ENCODE measurements at regions not wholly inside any gene's neighbourhood (a gene's known extent, or its start where the extent isn't known, plus 50 kb on each side); places are given as distances from the start of the nearest gene placed in this dataset.

DNA sequence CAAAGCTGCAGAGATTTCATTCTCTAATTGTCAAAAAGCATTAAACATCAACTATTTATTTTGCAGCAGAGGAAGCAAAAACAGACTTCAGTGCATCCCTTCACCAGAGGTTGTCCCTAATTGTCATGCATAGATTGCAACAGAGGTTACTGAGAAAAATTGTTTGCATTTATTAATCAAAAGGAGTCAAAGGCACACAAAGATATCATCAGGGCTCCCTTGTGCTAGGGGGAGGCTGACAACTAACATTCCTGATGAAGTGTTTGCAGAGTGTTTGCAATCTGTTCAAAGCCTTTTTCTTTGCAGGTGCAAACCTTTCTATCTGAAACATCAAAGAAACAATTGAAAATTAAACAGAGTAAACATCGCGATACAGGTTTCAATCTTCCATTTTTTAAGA is 227.5 kb downstream of the TEX36 start:
- CTCF ChIA-PET: no interaction called here
- no peak overlapping the region for H3K9ac ChIP-seq (ENCODE audit: low read length)
- no CpG with 5 or more reads among the region's 2 CpGs for WGBS (ENCODE audit: insufficient coverage)

DNA sequence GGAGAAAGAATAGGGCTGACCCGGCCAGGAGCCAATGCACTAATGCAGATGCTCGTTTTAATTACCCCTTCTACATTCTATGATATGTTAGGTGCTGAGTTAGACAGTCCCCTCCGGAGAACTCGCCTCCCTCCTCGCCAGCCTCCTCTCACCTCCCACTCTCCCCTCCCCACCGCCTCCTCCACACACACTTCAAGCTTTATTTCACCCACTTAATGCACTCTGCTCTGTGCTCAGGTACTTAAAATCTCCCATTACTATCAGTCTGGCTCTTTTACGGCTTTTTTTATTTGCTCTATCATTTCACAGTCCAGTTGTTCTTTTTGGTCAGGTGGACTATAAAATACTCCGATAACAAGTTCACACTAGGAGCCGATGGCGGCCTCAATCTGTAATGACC is 231.6 kb downstream of the TEX36 start:
- H3K27me3 Mint-ChIP-seq: peaks cover 9% of the 10 kb centered on the region
- Histone ChIP-seq H3K4me1 (ENCODE audit: control insufficient read depth in 2 of 2, insufficient read depth in 2 of 2, low read length in 2 of 2) (no peaks in the 10 kb centered on the region), H3K27me3 (replicated peaks in 1 of 4; ENCODE audit: control extremely low read depth in 1 of 4, control insufficient read depth in 3 of 4, insufficient read depth in 4 of 4, low read length in 3 of 4) (no peaks in the 10 kb centered on the region), H3K4me2 (replicated peaks; ENCODE audit: low read depth, low read length, poor library complexity, severe bottlenecking) (no peak overlapping the region), H3K36me3 (replicated peaks in 1 of 2; ENCODE audit: control extremely low read depth in 1 of 2, control insufficient read depth in 1 of 2, extremely low read depth in 1 of 2, insufficient read depth in 2 of 2, low read length in 1 of 2) (no peaks in the 10 kb centered on the region), H3K27ac (ENCODE audit: low read length in 2 of 2) (no peak overlapping the region), H4K20me1 (ENCODE audit: control insufficient read depth, insufficient read depth, low read length, poor library complexity, severe bottlenecking) (no peaks in the 10 kb centered on the region), H3K79me2 (ENCODE audit: control insufficient read depth, insufficient read depth, low read length) (no peaks in the 10 kb centered on the region), H3K9ac (ENCODE audit: low read length) (no peak overlapping the region), H3K9me3 (ENCODE audit: control extremely low read depth in 1 of 3, control insufficient read depth in 2 of 3, insufficient read depth in 1 of 3, low read length in 2 of 3) (peaks cover 0 to 8% (median 0%) of the 10 kb centered on the region in 3 donors), H2AFZ (ENCODE audit: insufficient read depth, low read depth, low read length, poor library complexity, severe bottlenecking) (no peak overlapping the region), H3K4me3 (ENCODE audit: control extremely low read depth in 1 of 5, extremely low read depth in 1 of 5, insufficient read depth in 1 of 5, low read depth in 2 of 5, low read length in 4 of 5) (no peak overlapping the region)
- intact Hi-C loops (cut with micrococcal nuclease): no loop called here
- ChIA-PET CTCF (no interaction called here), POLR2A (no interaction called here)
- 96% methylated on average over 8 of the region's 10 CpGs for WGBS (ENCODE audit: insufficient coverage)
- ATAC-seq (ENCODE audit: low read depth) (no peak), DNase-seq (no peak)
- TF ChIP-seq, protein P1, sequence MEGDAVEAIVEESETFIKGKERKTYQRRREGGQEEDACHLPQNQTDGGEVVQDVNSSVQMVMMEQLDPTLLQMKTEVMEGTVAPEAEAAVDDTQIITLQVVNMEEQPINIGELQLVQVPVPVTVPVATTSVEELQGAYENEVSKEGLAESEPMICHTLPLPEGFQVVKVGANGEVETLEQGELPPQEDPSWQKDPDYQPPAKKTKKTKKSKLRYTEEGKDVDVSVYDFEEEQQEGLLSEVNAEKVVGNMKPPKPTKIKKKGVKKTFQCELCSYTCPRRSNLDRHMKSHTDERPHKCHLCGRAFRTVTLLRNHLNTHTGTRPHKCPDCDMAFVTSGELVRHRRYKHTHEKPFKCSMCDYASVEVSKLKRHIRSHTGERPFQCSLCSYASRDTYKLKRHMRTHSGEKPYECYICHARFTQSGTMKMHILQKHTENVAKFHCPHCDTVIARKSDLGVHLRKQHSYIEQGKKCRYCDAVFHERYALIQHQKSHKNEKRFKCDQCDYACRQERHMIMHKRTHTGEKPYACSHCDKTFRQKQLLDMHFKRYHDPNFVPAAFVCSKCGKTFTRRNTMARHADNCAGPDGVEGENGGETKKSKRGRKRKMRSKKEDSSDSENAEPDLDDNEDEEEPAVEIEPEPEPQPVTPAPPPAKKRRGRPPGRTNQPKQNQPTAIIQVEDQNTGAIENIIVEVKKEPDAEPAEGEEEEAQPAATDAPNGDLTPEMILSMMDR (IDR thresholded peaks at IDR 0.05): no peak
- TF ChIP-seq EZH2 (IDR thresholded peaks at IDR 0.05; ENCODE audit: borderline replicate concordance, insufficient read depth, low read depth, low read length, poor library complexity, severe bottlenecking): no peak
- peaks cover 5% of the 10 kb centered on the region for H3K9me3 Mint-ChIP-seq (ENCODE audit: insufficient read depth)
- no peak overlapping the region for H3K27ac Mint-ChIP-seq
- no peaks in the 10 kb centered on the region for H3K4me1 Mint-ChIP-seq
- no peak overlapping the region for H3K4me3 Mint-ChIP-seq

More for the DNA sequence above, 227.5 kb downstream of the TEX36 start:
- Mint-ChIP-seq H3K4me3 (no peak overlapping the region), H3K9me3 (ENCODE audit: insufficient read depth) (peaks cover 5% of the 10 kb centered on the region), H3K27me3 (peaks cover 9% of the 10 kb centered on the region), H3K4me1 (no peaks in the 10 kb centered on the region), H3K27ac (no peak overlapping the region)
- Histone ChIP-seq H3K4me2 (replicated peaks; ENCODE audit: low read depth, low read length, poor library complexity, severe bottlenecking) (no peak overlapping the region), H2AFZ (ENCODE audit: insufficient read depth, low read depth, low read length, poor library complexity, severe bottlenecking) (no peak overlapping the region), H3K27me3 (replicated peaks in 1 of 4; ENCODE audit: control extremely low read depth in 1 of 4, control insufficient read depth in 3 of 4, insufficient read depth in 4 of 4, low read length in 3 of 4) (no peaks in the 10 kb centered on the region), H3K4me1 (ENCODE audit: control insufficient read depth in 2 of 2, insufficient read depth in 2 of 2, low read length in 2 of 2) (no peaks in the 10 kb centered on the region), H3K27ac (ENCODE audit: low read length in 2 of 2) (no peak overlapping the region), H3K9me3 (ENCODE audit: control extremely low read depth in 1 of 3, control insufficient read depth in 2 of 3, insufficient read depth in 1 of 3, low read length in 2 of 3) (peaks cover 0 to 8% (median 0%) of the 10 kb centered on the region in 3 donors), H3K79me2 (ENCODE audit: control insufficient read depth, insufficient read depth, low read length) (no peaks in the 10 kb centered on the region), H3K4me3 (ENCODE audit: control extremely low read depth in 1 of 5, extremely low read depth in 1 of 5, insufficient read depth in 1 of 5, low read depth in 2 of 5, low read length in 4 of 5) (no peak overlapping the region), H3K36me3 (replicated peaks in 1 of 2; ENCODE audit: control extremely low read depth in 1 of 2, control insufficient read depth in 1 of 2, extremely low read depth in 1 of 2, insufficient read depth in 2 of 2, low read length in 1 of 2) (no peaks in the 10 kb centered on the region), H4K20me1 (ENCODE audit: control insufficient read depth, insufficient read depth, low read length, poor library complexity, severe bottlenecking) (no peaks in the 10 kb centered on the region)
- TF ChIP-seq, protein P1 (IDR thresholded peaks at IDR 0.05): no peak
- TF ChIP-seq EZH2 (IDR thresholded peaks at IDR 0.05; ENCODE audit: borderline replicate concordance, insufficient read depth, low read depth, low read length, poor library complexity, severe bottlenecking): no peak
- ATAC-seq (ENCODE audit: low read depth) (no peak), DNase-seq (no peak)
- POLR2A ChIA-PET: no interaction called here
- intact Hi-C loops (cut with micrococcal nuclease): no loop called here

Data from B cell (primary cell).